ENCODE measurements at regions not wholly inside any gene's neighbourhood (a gene's known extent, or its start where the extent isn't known, plus 50 kb on each side); places are given as distances from the start of the nearest gene placed in this dataset.

- no peak for DNase-seq (ENCODE audit: low read depth in 4 of 6, low spot score in 6 of 6)
- 80% methylated on average over 2 of the region's 3 CpGs for WGBS (ENCODE audit: insufficient coverage)
- H3K27ac ChIP-seq (ENCODE audit: low read depth, low read length): no peak overlapping the region
- no peaks in the 10 kb centered on the region for H3K9me3 ChIP-seq (ENCODE audit: control insufficient read depth, insufficient read depth, low read length)
- no peak overlapping the region for H3K4me3 ChIP-seq (ENCODE audit: low read depth, low read length)
- H3K27me3 ChIP-seq (ENCODE audit: control insufficient read depth, insufficient read depth, low read length): no peaks in the 10 kb centered on the region
- no peaks in the 10 kb centered on the region for H3K4me1 ChIP-seq (ENCODE audit: control insufficient read depth, insufficient read depth, low read length)
- no peaks in the 10 kb centered on the region for H3K36me3 ChIP-seq (ENCODE audit: control insufficient read depth, insufficient read depth, low read length)
Measured at GRCh38 chr2:56537756-56538155, 354.0 kb downstream of the CCDC85A start.

- DNase-seq (ENCODE audit: low read depth in 4 of 6, low spot score in 6 of 6): no peak
- no CpG with 5 or more reads among the region's 2 CpGs for WGBS (ENCODE audit: insufficient coverage)
- no peaks in the 10 kb centered on the region for H3K36me3 ChIP-seq (ENCODE audit: control insufficient read depth, insufficient read depth, low read length)
- no peaks in the 10 kb centered on the region for H3K4me1 ChIP-seq (ENCODE audit: control insufficient read depth, insufficient read depth, low read length)
- no peaks in the 10 kb centered on the region for H3K27me3 ChIP-seq (ENCODE audit: control insufficient read depth, insufficient read depth, low read length)
- no peak overlapping the region for H3K4me3 ChIP-seq (ENCODE audit: low read depth, low read length)
- no peaks in the 10 kb centered on the region for H3K9me3 ChIP-seq (ENCODE audit: control insufficient read depth, insufficient read depth, low read length)
- no peak overlapping the region for H3K27ac ChIP-seq (ENCODE audit: low read depth, low read length)
Measured at GRCh38 chr2:56539618-56540017, 355.8 kb downstream of the CCDC85A start.

GRCh38 chr2:56540467-56540866 lies 356.7 kb downstream of the CCDC85A start:
- Histone ChIP-seq H3K27ac (ENCODE audit: low read depth, low read length) (no peak overlapping the region), H3K9me3 (ENCODE audit: control insufficient read depth, insufficient read depth, low read length) (no peaks in the 10 kb centered on the region), H3K4me3 (ENCODE audit: low read depth, low read length) (no peak overlapping the region), H3K27me3 (ENCODE audit: control insufficient read depth, insufficient read depth, low read length) (no peaks in the 10 kb centered on the region), H3K4me1 (ENCODE audit: control insufficient read depth, insufficient read depth, low read length) (no peaks in the 10 kb centered on the region), H3K36me3 (ENCODE audit: control insufficient read depth, insufficient read depth, low read length) (no peaks in the 10 kb centered on the region)
- WGBS (ENCODE audit: insufficient coverage): no CpG with 5 or more reads among the region's 1 CpG
- no peak for DNase-seq (ENCODE audit: low read depth in 4 of 6, low spot score in 6 of 6)

- no CpG with 5 or more reads among the region's 4 CpGs for WGBS (ENCODE audit: insufficient coverage)
- Histone ChIP-seq H3K27me3 (ENCODE audit: control insufficient read depth, insufficient read depth, low read length) (no peaks in the 10 kb centered on the region), H3K36me3 (ENCODE audit: control insufficient read depth, insufficient read depth, low read length) (no peaks in the 10 kb centered on the region), H3K4me3 (ENCODE audit: low read depth, low read length) (no peak overlapping the region), H3K27ac (ENCODE audit: low read depth, low read length) (no peak overlapping the region), H3K4me1 (ENCODE audit: control insufficient read depth, insufficient read depth, low read length) (no peaks in the 10 kb centered on the region), H3K9me3 (ENCODE audit: control insufficient read depth, insufficient read depth, low read length) (no peaks in the 10 kb centered on the region)
- no peak for DNase-seq (ENCODE audit: low read depth in 4 of 6, low spot score in 6 of 6)
Measured at GRCh38 chr2:56540916-56541315, 357.1 kb downstream of the CCDC85A start.

- no peak overlapping the region for H3K4me3 ChIP-seq (ENCODE audit: low read depth, low read length)
- H3K9me3 ChIP-seq (ENCODE audit: control insufficient read depth, insufficient read depth, low read length): no peaks in the 10 kb centered on the region
- no peaks in the 10 kb centered on the region for H3K27me3 ChIP-seq (ENCODE audit: control insufficient read depth, insufficient read depth, low read length)
- no peak for DNase-seq (ENCODE audit: low read depth in 4 of 6, low spot score in 6 of 6)
- H3K36me3 ChIP-seq (ENCODE audit: control insufficient read depth, insufficient read depth, low read length): no peaks in the 10 kb centered on the region
- no peak overlapping the region for H3K27ac ChIP-seq (ENCODE audit: low read depth, low read length)
- no peaks in the 10 kb centered on the region for H3K4me1 ChIP-seq (ENCODE audit: control insufficient read depth, insufficient read depth, low read length)
Measured at GRCh38 chr2:56542213-56542612, 358.4 kb downstream of the CCDC85A start.

- Histone ChIP-seq H3K4me1 (ENCODE audit: control insufficient read depth, insufficient read depth, low read length) (no peaks in the 10 kb centered on the region), H3K9me3 (ENCODE audit: control insufficient read depth, insufficient read depth, low read length) (no peaks in the 10 kb centered on the region)
- no CpG with 5 or more reads among the region's 2 CpGs for WGBS (ENCODE audit: insufficient coverage)
Measured at GRCh38 chr2:56565143-56565542, 381.4 kb downstream of the CCDC85A start.

GRCh38 chr2:56571074-56571473 lies 387.3 kb downstream of the CCDC85A start:
- Histone ChIP-seq H3K27ac (ENCODE audit: low read depth, low read length) (no peak overlapping the region), H3K36me3 (ENCODE audit: control insufficient read depth, insufficient read depth, low read length) (no peaks in the 10 kb centered on the region), H3K4me3 (ENCODE audit: low read depth, low read length) (no peak overlapping the region), H3K27me3 (ENCODE audit: control insufficient read depth, insufficient read depth, low read length) (no peaks in the 10 kb centered on the region), H3K9me3 (ENCODE audit: control insufficient read depth, insufficient read depth, low read length) (no peaks in the 10 kb centered on the region), H3K4me1 (ENCODE audit: control insufficient read depth, insufficient read depth, low read length) (no peaks in the 10 kb centered on the region)
- WGBS (ENCODE audit: insufficient coverage): 87% methylated on average over 3 of the region's 3 CpGs
- no peak for DNase-seq (ENCODE audit: low read depth in 4 of 6, low spot score in 6 of 6)

More at GRCh38 chr2:56565143-56565542, 381.4 kb downstream of the CCDC85A start:
- no peaks in the 10 kb centered on the region for H3K36me3 ChIP-seq (ENCODE audit: control insufficient read depth, insufficient read depth, low read length)
- H3K4me3 ChIP-seq (ENCODE audit: low read depth, low read length): no peak overlapping the region
- no peak overlapping the region for H3K27ac ChIP-seq (ENCODE audit: low read depth, low read length)
- no peaks in the 10 kb centered on the region for H3K27me3 ChIP-seq (ENCODE audit: control insufficient read depth, insufficient read depth, low read length)
- no peak for DNase-seq (ENCODE audit: low read depth in 4 of 6, low spot score in 6 of 6)

GRCh38 chr2:56576001-56576400 lies 392.2 kb downstream of the CCDC85A start:
- no peak for DNase-seq (ENCODE audit: low read depth in 4 of 6, low spot score in 6 of 6)
- Histone ChIP-seq H3K27me3 (ENCODE audit: control insufficient read depth, insufficient read depth, low read length) (no peaks in the 10 kb centered on the region), H3K27ac (ENCODE audit: low read depth, low read length) (no peak overlapping the region), H3K36me3 (ENCODE audit: control insufficient read depth, insufficient read depth, low read length) (no peaks in the 10 kb centered on the region), H3K4me1 (ENCODE audit: control insufficient read depth, insufficient read depth, low read length) (no peaks in the 10 kb centered on the region), H3K4me3 (ENCODE audit: low read depth, low read length) (no peak overlapping the region), H3K9me3 (ENCODE audit: control insufficient read depth, insufficient read depth, low read length) (peaks cover 5% of the 10 kb centered on the region)
- WGBS (ENCODE audit: insufficient coverage): 63% methylated on average over 3 of the region's 3 CpGs

GRCh38 chr2:56580242-56580641 lies 396.5 kb downstream of the CCDC85A start:
- Histone ChIP-seq H3K36me3 (ENCODE audit: control insufficient read depth, insufficient read depth, low read length) (no peaks in the 10 kb centered on the region), H3K4me1 (ENCODE audit: control insufficient read depth, insufficient read depth, low read length) (no peaks in the 10 kb centered on the region), H3K9me3 (ENCODE audit: control insufficient read depth, insufficient read depth, low read length) (peaks cover 5% of the 10 kb centered on the region), H3K27ac (ENCODE audit: low read depth, low read length) (no peak overlapping the region), H3K4me3 (ENCODE audit: low read depth, low read length) (no peak overlapping the region), H3K27me3 (ENCODE audit: control insufficient read depth, insufficient read depth, low read length) (no peaks in the 10 kb centered on the region)
- no peak for DNase-seq (ENCODE audit: low read depth in 4 of 6, low spot score in 6 of 6)

- Histone ChIP-seq H3K27ac (ENCODE audit: low read depth, low read length) (no peak overlapping the region), H3K9me3 (ENCODE audit: control insufficient read depth, insufficient read depth, low read length) (no peaks in the 10 kb centered on the region), H3K4me3 (ENCODE audit: low read depth, low read length) (no peak overlapping the region), H3K27me3 (ENCODE audit: control insufficient read depth, insufficient read depth, low read length) (no peaks in the 10 kb centered on the region), H3K36me3 (ENCODE audit: control insufficient read depth, insufficient read depth, low read length) (no peaks in the 10 kb centered on the region), H3K4me1 (ENCODE audit: control insufficient read depth, insufficient read depth, low read length) (no peaks in the 10 kb centered on the region)
- no peak for DNase-seq (ENCODE audit: low read depth in 4 of 6, low spot score in 6 of 6)
- WGBS (ENCODE audit: insufficient coverage): no CpG with 5 or more reads among the region's 1 CpG
Measured at GRCh38 chr2:56582570-56582969, 398.8 kb downstream of the CCDC85A start.

Measured in spinal cord (tissue), 9 donors.